ENCODE measurements at regions not wholly inside any gene's neighbourhood (a gene's known extent, or its start where the extent isn't known, plus 50 kb on each side); places are given as distances from the start of the nearest gene placed in this dataset.
A peak's percentile ranks its signal among the peaks of the same experiment; 100 is the strongest.

GRCh38 chr9:1604942-1605560 lies 410.1 kb upstream of the SMARCA2 start:
- H3K27me3 ChIP-seq (ENCODE audit: control insufficient read depth, insufficient read depth, low read length) = no peaks in the 10 kb centered on the region
- no peaks in the 10 kb centered on the region for H3K36me3 ChIP-seq (ENCODE audit: control insufficient read depth, insufficient read depth, low read length)
- no peak overlapping the region for H3K4me2 ChIP-seq (ENCODE audit: extremely low read depth, insufficient read depth, low read length)
- no peak overlapping the region for H2AFZ ChIP-seq (ENCODE audit: low read length)
- H3K4me1 ChIP-seq (ENCODE audit: control insufficient read depth, extremely low read depth, insufficient read depth, low read length) = no peaks in the 10 kb centered on the region
- peak in 1 of 2 donors; percentile 32 for DNase-seq (ENCODE audit: low read depth in 2 of 2)
- H3K4me3 ChIP-seq (replicated peaks in 1 of 4; ENCODE audit: control extremely low read depth in 1 of 4, insufficient read depth in 1 of 4, low read depth in 3 of 4, low read length in 4 of 4) = no peak overlapping the region
- no peaks in the 10 kb centered on the region for H4K20me1 ChIP-seq (ENCODE audit: control insufficient read depth, extremely low read depth, insufficient read depth, low read length)
- TF ChIP-seq EZH2 (IDR thresholded peaks at IDR 0.05; ENCODE audit: low read length, missing control alignments) (no peak), CTCF (conservative IDR thresholded peaks at IDR 0.05 in 1 of 2, IDR thresholded peaks at IDR 0.05 in 1 of 2; ENCODE audit: low read depth in 1 of 2, low read length in 2 of 2) (peak; percentile 31 to 59)
- H3K9me3 ChIP-seq (ENCODE audit: control insufficient read depth, insufficient read depth, low read depth, low read length) = no peaks in the 10 kb centered on the region
- H3K9ac ChIP-seq (ENCODE audit: insufficient read depth, low read length) = no peak overlapping the region
- H3K27ac ChIP-seq (ENCODE audit: insufficient read depth, low read length) = no peak overlapping the region
- H3K79me2 ChIP-seq (ENCODE audit: control insufficient read depth, insufficient read depth, low read length) = no peaks in the 10 kb centered on the region

- Histone ChIP-seq H3K9me3 (ENCODE audit: control insufficient read depth, insufficient read depth, low read depth, low read length) (no peaks in the 10 kb centered on the region), H3K27ac (ENCODE audit: insufficient read depth, low read length) (no peak overlapping the region), H3K4me3 (replicated peaks in 1 of 4; ENCODE audit: control extremely low read depth in 1 of 4, insufficient read depth in 1 of 4, low read depth in 3 of 4, low read length in 4 of 4) (no peak overlapping the region), H3K4me1 (ENCODE audit: control insufficient read depth, extremely low read depth, insufficient read depth, low read length) (no peaks in the 10 kb centered on the region), H3K36me3 (ENCODE audit: control insufficient read depth, insufficient read depth, low read length) (no peaks in the 10 kb centered on the region), H3K4me2 (ENCODE audit: extremely low read depth, insufficient read depth, low read length) (no peak overlapping the region), H3K9ac (ENCODE audit: insufficient read depth, low read length) (no peak overlapping the region), H2AFZ (ENCODE audit: low read length) (no peak overlapping the region), H3K27me3 (ENCODE audit: control insufficient read depth, insufficient read depth, low read length) (no peaks in the 10 kb centered on the region), H3K79me2 (ENCODE audit: control insufficient read depth, insufficient read depth, low read length) (no peaks in the 10 kb centered on the region), H4K20me1 (ENCODE audit: control insufficient read depth, extremely low read depth, insufficient read depth, low read length) (no peaks in the 10 kb centered on the region)
- DNase-seq (ENCODE audit: low read depth in 2 of 2) = no peak
- TF ChIP-seq CTCF (conservative IDR thresholded peaks at IDR 0.05 in 1 of 2, IDR thresholded peaks at IDR 0.05 in 1 of 2; ENCODE audit: low read depth in 1 of 2, low read length in 2 of 2) (no peak), EZH2 (IDR thresholded peaks at IDR 0.05; ENCODE audit: low read length, missing control alignments) (no peak)
Observed at GRCh38 chr9:1606253-1606652, 408.9 kb upstream of the SMARCA2 start.

GRCh38 chr9:1612886-1613285 lies 402.3 kb upstream of the SMARCA2 start:
- no peaks in the 10 kb centered on the region for H3K27me3 ChIP-seq (ENCODE audit: control insufficient read depth, insufficient read depth, low read length)
- H3K79me2 ChIP-seq (ENCODE audit: control insufficient read depth, insufficient read depth, low read length) = no peaks in the 10 kb centered on the region
- H4K20me1 ChIP-seq (ENCODE audit: control insufficient read depth, extremely low read depth, insufficient read depth, low read length) = no peaks in the 10 kb centered on the region
- H3K4me1 ChIP-seq (ENCODE audit: control insufficient read depth, extremely low read depth, insufficient read depth, low read length) = no peaks in the 10 kb centered on the region
- TF ChIP-seq CTCF (conservative IDR thresholded peaks at IDR 0.05 in 1 of 2, IDR thresholded peaks at IDR 0.05 in 1 of 2; ENCODE audit: low read depth in 1 of 2, low read length in 2 of 2) = no peak
- TF ChIP-seq EZH2 (IDR thresholded peaks at IDR 0.05; ENCODE audit: low read length, missing control alignments) = no peak
- H3K4me2 ChIP-seq (ENCODE audit: extremely low read depth, insufficient read depth, low read length) = no peak overlapping the region
- H3K9me3 ChIP-seq (ENCODE audit: control insufficient read depth, insufficient read depth, low read depth, low read length) = no peaks in the 10 kb centered on the region
- no peak overlapping the region for H3K9ac ChIP-seq (ENCODE audit: insufficient read depth, low read length)
- no peaks in the 10 kb centered on the region for H3K36me3 ChIP-seq (ENCODE audit: control insufficient read depth, insufficient read depth, low read length)
- no peak overlapping the region for H3K4me3 ChIP-seq (replicated peaks in 1 of 4; ENCODE audit: control extremely low read depth in 1 of 4, insufficient read depth in 1 of 4, low read depth in 3 of 4, low read length in 4 of 4)
- no peak for DNase-seq (ENCODE audit: low read depth in 2 of 2)
- no peak overlapping the region for H3K27ac ChIP-seq (ENCODE audit: insufficient read depth, low read length)
- H2AFZ ChIP-seq (ENCODE audit: low read length) = no peak overlapping the region

Data from fibroblast of lung (primary cell).